ACC112 (cell line): ENCODE measurements at regions not wholly inside any gene's neighbourhood (a gene's known extent, or its start where the extent isn't known, plus 50 kb on each side); places are given as distances from the start of the nearest gene placed in this dataset.

ENCODE experiments used
- H2AFZ ChIP-seq: fragments of 200-600 bp; sonication (generic); one replicate; pipeline ENCODE4 v1.6.0; 2017; ENCODE audit warnings: antibody characterized with exemption, low read length; ENCODE audit not compliant: unreplicated experiment
- H3K27ac ChIP-seq: fragments of 200-600 bp; sonication (generic); 2 replicates; pipeline ENCODE4 v1.5.1; 2014; ENCODE audit warnings: low read depth, mild to moderate bottlenecking, antibody characterized with exemption, low read length, moderate library complexity
- H3K27me3 ChIP-seq: fragments of 200-600 bp; sonication (generic); 2 replicates; pipeline ENCODE4 v1.6.1; 2014; ENCODE audit warnings: mild to moderate bottlenecking, antibody characterized with exemption, low read length, moderate library complexity, mixed read lengths; ENCODE audit not compliant: insufficient read depth
- H3K36me3 ChIP-seq: fragments of 200-600 bp; sonication (generic); 2 replicates; pipeline ENCODE4 v1.6.1; 2016; ENCODE audit warnings: mild to moderate bottlenecking, antibody characterized with exemption, low read length, moderate library complexity, mixed read lengths; ENCODE audit not compliant: insufficient read depth
- H3K4me1 ChIP-seq: fragments of 200-600 bp; sonication (generic); one replicate; pipeline ENCODE4 v1.6.1; 2016; ENCODE audit warnings: low read length, mixed read lengths; ENCODE audit not compliant: insufficient read depth, unreplicated experiment, control insufficient read depth
- H3K4me3 ChIP-seq: fragments of 200-600 bp; sonication (generic); 2 replicates; pipeline ENCODE4 v1.5.1; 2014; ENCODE audit warnings: mild to moderate bottlenecking, low read depth, low read length
- H3K79me2 ChIP-seq: fragments of 200-600 bp; sonication (generic); one replicate; pipeline ENCODE4 v1.6.0; 2016; ENCODE audit warnings: low read length; ENCODE audit not compliant: control insufficient read depth, unreplicated experiment, insufficient read depth

- Histone ChIP-seq H3K36me3 (no peaks in the 10 kb centered on the region), H2AFZ (no peak overlapping the region), H3K27ac (no peak overlapping the region), H3K4me1 (no peaks in the 10 kb centered on the region), H3K79me2 (no peaks in the 10 kb centered on the region), H3K4me3 (no peak overlapping the region), H3K27me3 (peaks cover 10% of the 10 kb centered on the region; the same call in 1 of the 2 replicates)
These were observed 1083.5 kb upstream of the ADGRL3 start for GRCh38 chr4:60116592-60116991.

DNA sequence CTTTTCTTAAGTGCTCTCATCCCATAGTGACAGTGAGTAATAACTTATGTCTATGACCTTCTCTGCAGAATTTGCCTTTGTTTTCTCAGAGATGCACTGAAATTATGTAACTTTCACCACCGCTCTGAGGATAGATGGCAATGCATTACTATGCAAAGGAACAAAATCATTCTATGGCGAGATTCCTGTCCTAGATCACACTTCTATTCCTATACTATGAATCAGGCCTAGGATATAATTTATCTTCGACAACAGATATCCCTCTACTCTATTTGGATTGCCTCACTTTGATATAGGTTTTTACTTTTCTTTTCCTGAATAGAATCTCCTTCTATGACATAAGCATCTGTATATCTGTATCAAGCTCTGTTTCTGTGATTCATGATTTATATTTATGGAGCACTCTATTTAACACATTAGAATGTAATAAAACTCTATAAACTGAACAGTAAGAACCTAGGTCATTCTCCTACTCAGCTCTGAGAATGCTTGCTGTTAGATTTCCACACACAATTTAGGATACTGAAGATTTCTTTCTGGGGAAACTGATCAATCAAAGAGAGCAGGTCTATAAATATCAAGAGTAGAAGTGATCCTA lies 1082.3 kb upstream of the ADGRL3 start:
- Histone ChIP-seq H3K79me2 (no peaks in the 10 kb centered on the region), H3K4me3 (no peak overlapping the region), H3K4me1 (no peaks in the 10 kb centered on the region), H3K36me3 (no peaks in the 10 kb centered on the region), H2AFZ (peak overlapping the region; percentile 25), H3K27me3 (peaks cover 4% of the 10 kb centered on the region; the same call in 1 of the 2 replicates), H3K27ac (no peak overlapping the region)

- Histone ChIP-seq H3K27me3 (no peaks in the 10 kb centered on the region), H3K79me2 (no peaks in the 10 kb centered on the region), H3K27ac (no peak overlapping the region), H3K4me3 (no peak overlapping the region), H3K36me3 (no peaks in the 10 kb centered on the region), H2AFZ (no peak overlapping the region), H3K4me1 (no peaks in the 10 kb centered on the region)
These were observed 1077.3 kb upstream of the ADGRL3 start for GRCh38 chr4:60122820-60123219.

GRCh38 chr4:60128888-60129287 lies 1071.2 kb upstream of the ADGRL3 start:
- H3K27ac ChIP-seq = no peak overlapping the region
- peaks cover 9% of the 10 kb centered on the region for H3K4me1 ChIP-seq
- no peak overlapping the region for H3K4me3 ChIP-seq
- H3K36me3 ChIP-seq = no peaks in the 10 kb centered on the region
- H3K79me2 ChIP-seq = no peaks in the 10 kb centered on the region
- peak overlapping the region; percentile 15 for H2AFZ ChIP-seq
- no peaks in the 10 kb centered on the region for H3K27me3 ChIP-seq

GRCh38 chr4:60129740-60130139 lies 1070.4 kb upstream of the ADGRL3 start:
- no peaks in the 10 kb centered on the region for H3K27me3 ChIP-seq
- H3K4me3 ChIP-seq = no peak overlapping the region
- H3K79me2 ChIP-seq = no peaks in the 10 kb centered on the region
- H3K36me3 ChIP-seq = no peaks in the 10 kb centered on the region
- H3K27ac ChIP-seq = no peak overlapping the region
- no peak overlapping the region for H2AFZ ChIP-seq
- H3K4me1 ChIP-seq = peaks cover 11% of the 10 kb centered on the region

DNA sequence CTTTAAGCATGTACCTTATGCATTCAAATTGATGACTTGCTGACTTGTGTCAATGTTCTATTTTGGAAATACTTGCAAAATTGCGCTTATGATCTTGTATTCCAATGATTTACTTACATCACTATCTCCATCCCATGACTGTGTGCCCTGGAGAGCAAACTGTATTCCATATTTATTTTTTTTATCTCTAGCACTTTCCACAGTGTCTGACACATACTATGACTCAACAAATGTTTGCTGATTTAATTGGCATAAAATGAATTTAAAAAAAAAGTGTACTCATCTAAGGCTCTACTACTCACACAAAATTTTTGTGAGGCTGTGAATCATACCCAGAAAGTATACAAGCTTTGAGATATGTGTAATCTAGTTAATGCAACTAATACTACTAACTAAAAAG lies 1066.8 kb upstream of the ADGRL3 start:
- Histone ChIP-seq H3K4me3 (no peak overlapping the region), H3K27me3 (no peaks in the 10 kb centered on the region), H3K79me2 (no peaks in the 10 kb centered on the region)

GRCh38 chr4:60134099-60134498 lies 1066.0 kb upstream of the ADGRL3 start:
- Histone ChIP-seq H3K27ac (peak overlapping the region; percentile 77), H3K27me3 (no peaks in the 10 kb centered on the region), H3K4me1 (peaks cover 11% of the 10 kb centered on the region)

More for the DNA sequence above, 1066.8 kb upstream of the ADGRL3 start:
- Histone ChIP-seq H2AFZ (no peak overlapping the region), H3K4me1 (peaks cover 11% of the 10 kb centered on the region), H3K36me3 (no peaks in the 10 kb centered on the region), H3K27ac (peak overlapping the region; percentile 77)

GRCh38 chr4:60155088-60155487 lies 1045.0 kb upstream of the ADGRL3 start:
- Histone ChIP-seq H3K4me1 (no peaks in the 10 kb centered on the region), H3K27me3 (no peaks in the 10 kb centered on the region), H3K36me3 (no peaks in the 10 kb centered on the region), H3K4me3 (no peak overlapping the region), H3K79me2 (no peaks in the 10 kb centered on the region), H3K27ac (no peak overlapping the region), H2AFZ (no peak overlapping the region)

More at GRCh38 chr4:60134099-60134498, 1066.0 kb upstream of the ADGRL3 start:
- H3K79me2 ChIP-seq = no peaks in the 10 kb centered on the region
- H2AFZ ChIP-seq = no peak overlapping the region
- no peak overlapping the region for H3K4me3 ChIP-seq
- H3K36me3 ChIP-seq = no peaks in the 10 kb centered on the region

DNA sequence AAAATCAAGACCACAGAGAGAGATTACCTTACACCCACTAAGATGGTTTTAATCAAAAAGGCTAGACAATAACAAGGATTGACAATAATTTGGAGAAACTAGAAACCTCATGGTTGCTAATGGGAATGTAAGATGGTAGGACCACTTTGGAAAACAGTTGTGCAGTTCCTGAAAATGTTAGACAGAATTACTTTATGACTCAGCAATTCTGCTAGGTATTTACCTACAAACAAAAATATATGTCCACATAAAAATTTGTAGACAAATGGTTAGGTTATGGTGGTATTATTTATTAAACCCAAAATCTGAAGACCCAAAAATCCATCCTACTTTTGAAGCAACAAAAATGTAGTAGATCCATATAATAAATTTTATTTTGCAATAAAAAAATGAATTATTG lies 1027.0 kb upstream of the ADGRL3 start:
- no peak overlapping the region for H3K4me3 ChIP-seq
- no peak overlapping the region for H2AFZ ChIP-seq
- H3K79me2 ChIP-seq = no peaks in the 10 kb centered on the region
- H3K36me3 ChIP-seq = no peaks in the 10 kb centered on the region
- no peak overlapping the region for H3K27ac ChIP-seq
- no peaks in the 10 kb centered on the region for H3K27me3 ChIP-seq
- H3K4me1 ChIP-seq = no peaks in the 10 kb centered on the region

DNA sequence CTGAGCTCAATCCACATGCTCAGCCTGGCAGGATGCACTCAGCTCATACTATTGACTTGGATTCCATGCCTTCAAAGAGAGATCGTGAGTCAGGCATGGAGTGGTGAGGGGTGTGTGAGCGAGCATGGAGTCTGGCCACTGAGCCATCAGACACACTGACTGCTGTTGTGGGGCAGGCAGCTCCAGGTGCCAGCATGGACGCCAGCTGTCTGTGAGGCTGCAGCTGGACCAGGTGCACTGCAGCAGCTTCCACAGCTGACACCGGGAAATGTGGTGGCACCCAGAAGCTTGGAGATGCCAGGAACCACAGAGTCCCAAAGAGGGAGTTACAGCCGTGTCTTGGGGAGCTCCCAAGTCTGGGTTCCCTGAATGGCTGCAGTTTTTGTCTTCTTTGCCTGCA lies 1026.4 kb upstream of the ADGRL3 start:
- H3K27ac ChIP-seq = no peak overlapping the region

GRCh38 chr4:60175241-60175640 lies 1024.9 kb upstream of the ADGRL3 start:
- Histone ChIP-seq H3K4me1 (no peaks in the 10 kb centered on the region), H3K79me2 (no peaks in the 10 kb centered on the region), H2AFZ (no peak overlapping the region), H3K4me3 (no peak overlapping the region), H3K36me3 (no peaks in the 10 kb centered on the region), H3K27me3 (no peaks in the 10 kb centered on the region), H3K27ac (no peak overlapping the region)

More for the DNA sequence above, 1026.4 kb upstream of the ADGRL3 start:
- Histone ChIP-seq H3K36me3 (no peaks in the 10 kb centered on the region), H3K27me3 (no peaks in the 10 kb centered on the region), H3K79me2 (no peaks in the 10 kb centered on the region), H3K4me3 (no peak overlapping the region), H3K4me1 (no peaks in the 10 kb centered on the region), H2AFZ (no peak overlapping the region)
